ENCODE measurements at regions not wholly inside any gene's neighbourhood (a gene's known extent, or its start where the extent isn't known, plus 50 kb on each side); places are given as distances from the start of the nearest gene placed in this dataset.

DNA sequence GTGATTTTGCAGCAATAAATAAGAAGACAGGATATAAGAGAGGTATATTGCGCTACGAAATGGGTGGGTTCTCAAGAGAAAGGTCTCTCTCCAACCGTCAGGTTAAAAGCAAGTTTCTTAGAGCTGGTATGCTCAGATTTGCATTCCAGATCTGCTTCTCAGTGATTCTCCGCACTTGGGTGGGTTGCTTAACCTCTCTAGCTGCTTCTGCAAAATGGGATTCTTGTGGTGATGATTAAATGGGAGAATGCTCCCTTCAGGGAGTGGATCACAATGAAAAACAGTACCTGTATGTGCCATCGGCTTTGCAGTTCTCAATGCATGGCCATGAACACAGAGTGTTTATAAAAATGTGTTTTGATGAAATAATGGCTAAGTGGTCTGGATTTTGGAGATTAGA, 477.7 kb downstream of the TNS1 start:
- TF ChIP-seq, protein P1, sequence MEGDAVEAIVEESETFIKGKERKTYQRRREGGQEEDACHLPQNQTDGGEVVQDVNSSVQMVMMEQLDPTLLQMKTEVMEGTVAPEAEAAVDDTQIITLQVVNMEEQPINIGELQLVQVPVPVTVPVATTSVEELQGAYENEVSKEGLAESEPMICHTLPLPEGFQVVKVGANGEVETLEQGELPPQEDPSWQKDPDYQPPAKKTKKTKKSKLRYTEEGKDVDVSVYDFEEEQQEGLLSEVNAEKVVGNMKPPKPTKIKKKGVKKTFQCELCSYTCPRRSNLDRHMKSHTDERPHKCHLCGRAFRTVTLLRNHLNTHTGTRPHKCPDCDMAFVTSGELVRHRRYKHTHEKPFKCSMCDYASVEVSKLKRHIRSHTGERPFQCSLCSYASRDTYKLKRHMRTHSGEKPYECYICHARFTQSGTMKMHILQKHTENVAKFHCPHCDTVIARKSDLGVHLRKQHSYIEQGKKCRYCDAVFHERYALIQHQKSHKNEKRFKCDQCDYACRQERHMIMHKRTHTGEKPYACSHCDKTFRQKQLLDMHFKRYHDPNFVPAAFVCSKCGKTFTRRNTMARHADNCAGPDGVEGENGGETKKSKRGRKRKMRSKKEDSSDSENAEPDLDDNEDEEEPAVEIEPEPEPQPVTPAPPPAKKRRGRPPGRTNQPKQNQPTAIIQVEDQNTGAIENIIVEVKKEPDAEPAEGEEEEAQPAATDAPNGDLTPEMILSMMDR (IDR thresholded peaks at IDR 0.05): no peak
- no peak for TF ChIP-seq POLR2A (IDR thresholded peaks at IDR 0.05)

All from testis (tissue), 2 donors.